Mucosa of descending colon (tissue), 3 donors: ENCODE measurements at regions not wholly inside any gene's neighbourhood (a gene's known extent, or its start where the extent isn't known, plus 50 kb on each side); places are given as distances from the start of the nearest gene placed in this dataset.
"Not testable (repeated sequence)": the region's sequence is repeated elsewhere in the genome, so short reads cannot be mapped to it uniquely, and the experiment has no call there.

Experiments
- ATAC-seq: fragments of 200-7000 bp; cut with Tn5 transposase; one replicate; pipeline ENCODE4 v1.9.1; 2020; ENCODE audit warnings: mild to moderate bottlenecking, moderate library complexity
- DNase-seq, 3 donors: peaks; one replicate each; pipeline ENCODE4 v3.0.0-alpha.2; 2020
- H3K36me3 ChIP-seq: fragments of 200-600 bp; one replicate; pipeline ENCODE4 v1.8.0; 2021; ENCODE audit warnings: low read depth, mild to moderate bottlenecking
- H3K4me1 ChIP-seq: fragments of 200-600 bp; one replicate; pipeline ENCODE4 v1.8.0; 2021; ENCODE audit warnings: low read depth, mild to moderate bottlenecking
- H3K4me3 ChIP-seq: fragments of 200-600 bp; one replicate; pipeline ENCODE4 v1.8.0; 2021; ENCODE audit warnings: mild to moderate bottlenecking
- H3K9me3 ChIP-seq: fragments of 200-600 bp; one replicate; pipeline ENCODE4 v1.8.0; 2021; ENCODE audit warnings: mild to moderate bottlenecking
- intact Hi-C, 2 donors: fragments of 100-400 bp; cut with DNase I in 1 of 2; cut with micrococcal nuclease in 1 of 2; formaldehyde crosslinking; loops; one replicate each; pipeline versions ENCODE4 v1.11.0 to v1.11.1; 2022; cut with DNase I, micrococcal nuclease
- TF ChIP-seq, protein P1 (sequence below): fragments of 200-600 bp; IDR thresholded peaks from one replicate; pipeline ENCODE4 v1.8.0; 2022; ENCODE audit warnings: antibody characterized with exemption, mild to moderate bottlenecking
- donor health status: DM: no; HTN: no; CAD: no; lungs with moderate emphysema.
- donor health status: DM: no; HTN: no; CAD: no.
- donor health status: DM: no; HTN: yes; CAD: no.

DNA sequence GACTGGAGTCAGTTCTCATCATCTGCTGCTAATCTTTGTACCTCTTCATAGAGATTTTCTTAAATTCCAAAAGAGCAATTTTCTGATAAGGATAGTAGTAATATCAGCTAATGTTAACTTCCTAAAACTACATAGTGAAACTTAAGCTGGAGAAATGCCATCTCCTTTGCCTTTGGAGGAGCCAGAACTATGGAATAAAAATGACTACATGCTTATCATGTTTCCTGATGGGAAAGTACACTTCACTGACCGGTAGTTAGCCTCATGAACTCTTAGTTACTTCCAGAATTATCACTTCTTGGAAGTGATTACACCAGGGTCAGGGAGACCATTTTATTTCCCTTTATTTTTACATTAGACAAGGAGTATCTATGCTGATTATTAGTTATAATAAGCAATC is 1222.1 kb upstream of the TMEM132C start:
- H3K9me3 ChIP-seq, result no peaks in the 10 kb centered on the region
- no peaks in the 10 kb centered on the region for H3K36me3 ChIP-seq
- no peaks in the 10 kb centered on the region for H3K4me1 ChIP-seq
- DNase-seq (no peak), ATAC-seq (no peak)
- TF ChIP-seq, protein P1, sequence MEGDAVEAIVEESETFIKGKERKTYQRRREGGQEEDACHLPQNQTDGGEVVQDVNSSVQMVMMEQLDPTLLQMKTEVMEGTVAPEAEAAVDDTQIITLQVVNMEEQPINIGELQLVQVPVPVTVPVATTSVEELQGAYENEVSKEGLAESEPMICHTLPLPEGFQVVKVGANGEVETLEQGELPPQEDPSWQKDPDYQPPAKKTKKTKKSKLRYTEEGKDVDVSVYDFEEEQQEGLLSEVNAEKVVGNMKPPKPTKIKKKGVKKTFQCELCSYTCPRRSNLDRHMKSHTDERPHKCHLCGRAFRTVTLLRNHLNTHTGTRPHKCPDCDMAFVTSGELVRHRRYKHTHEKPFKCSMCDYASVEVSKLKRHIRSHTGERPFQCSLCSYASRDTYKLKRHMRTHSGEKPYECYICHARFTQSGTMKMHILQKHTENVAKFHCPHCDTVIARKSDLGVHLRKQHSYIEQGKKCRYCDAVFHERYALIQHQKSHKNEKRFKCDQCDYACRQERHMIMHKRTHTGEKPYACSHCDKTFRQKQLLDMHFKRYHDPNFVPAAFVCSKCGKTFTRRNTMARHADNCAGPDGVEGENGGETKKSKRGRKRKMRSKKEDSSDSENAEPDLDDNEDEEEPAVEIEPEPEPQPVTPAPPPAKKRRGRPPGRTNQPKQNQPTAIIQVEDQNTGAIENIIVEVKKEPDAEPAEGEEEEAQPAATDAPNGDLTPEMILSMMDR, result no peak
- intact Hi-C loops, result no loop called here
- H3K4me3 ChIP-seq, result no peak overlapping the region

DNA sequence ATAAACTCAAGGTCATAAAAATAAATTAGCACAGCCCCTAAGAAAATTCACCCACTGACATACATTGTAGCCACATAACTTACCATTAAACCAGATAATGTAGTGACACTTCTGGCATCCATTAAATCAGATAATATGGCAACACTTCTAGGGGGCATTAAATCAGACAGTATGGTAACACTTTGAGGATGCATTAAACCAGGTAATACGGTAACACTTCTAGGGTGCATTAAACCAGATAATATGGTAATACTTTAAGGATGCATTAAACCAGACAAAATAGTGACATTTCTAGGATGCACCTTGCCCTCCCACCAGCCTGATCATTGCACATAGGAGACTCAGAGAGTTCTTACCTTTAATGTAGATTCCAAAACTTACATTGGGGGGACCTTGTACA is 1220.5 kb upstream of the TMEM132C start:
- H3K9me3 ChIP-seq, result no peaks in the 10 kb centered on the region

DNA sequence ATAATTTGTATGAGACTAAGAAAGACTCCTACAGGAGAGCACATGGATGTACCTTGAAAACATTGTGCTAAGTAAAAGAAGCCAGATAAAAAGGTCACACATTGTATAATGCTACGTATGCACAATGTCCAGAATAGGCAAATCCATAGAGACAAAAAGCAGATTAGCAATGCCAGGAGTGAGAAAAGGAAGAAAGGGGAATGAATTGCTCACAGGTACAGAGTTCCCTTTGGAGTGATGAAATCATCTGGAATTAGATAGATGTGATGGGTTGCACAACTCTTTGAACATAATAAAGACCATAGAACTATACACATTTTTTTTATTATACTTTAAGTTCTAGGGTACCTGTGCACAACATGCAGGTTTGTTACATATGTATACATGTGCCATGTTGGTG is 1218.9 kb upstream of the TMEM132C start:
- no peak overlapping the region for H3K4me3 ChIP-seq
- no peaks in the 10 kb centered on the region for H3K36me3 ChIP-seq
- H3K4me1 ChIP-seq, result no peaks in the 10 kb centered on the region
- intact Hi-C loops, result no loop called here
- TF ChIP-seq, protein P1, result no peak
- H3K9me3 ChIP-seq, result no peaks in the 10 kb centered on the region
- ATAC-seq (no peak), DNase-seq (no peak)

More for the DNA sequence above, 1220.5 kb upstream of the TMEM132C start:
- no peak for ATAC-seq
- DNase-seq, result no peak
- TF ChIP-seq, protein P1, result no peak
- Histone ChIP-seq H3K36me3 (no peaks in the 10 kb centered on the region), H3K4me3 (no peak overlapping the region), H3K4me1 (no peaks in the 10 kb centered on the region)
- intact Hi-C loops, result no loop called here

DNA sequence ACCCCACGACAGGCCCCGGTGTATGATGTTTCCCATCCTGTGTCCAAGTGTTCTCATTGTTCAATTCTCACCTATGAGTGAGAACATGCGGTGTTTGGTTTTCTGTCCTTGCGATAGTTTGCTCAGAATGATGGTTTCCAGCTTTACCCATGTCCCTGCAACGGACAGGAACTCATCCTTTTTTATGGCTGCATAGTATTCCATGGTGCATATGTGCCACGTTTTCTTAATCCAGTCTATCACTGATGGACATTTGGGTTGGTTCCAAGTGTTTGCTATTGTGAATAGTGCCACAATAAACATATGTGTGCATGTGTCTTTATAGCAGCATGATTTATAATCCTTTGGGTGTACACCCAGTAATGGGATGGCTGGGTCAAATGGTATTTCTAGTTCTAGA is 1218.4 kb upstream of the TMEM132C start:
- ATAC-seq, H3K4me3 ChIP-seq, H3K4me1 ChIP-seq, intact Hi-C loops, H3K36me3 ChIP-seq, DNase-seq, H3K9me3 ChIP-seq: not testable (repeated sequence)

DNA sequence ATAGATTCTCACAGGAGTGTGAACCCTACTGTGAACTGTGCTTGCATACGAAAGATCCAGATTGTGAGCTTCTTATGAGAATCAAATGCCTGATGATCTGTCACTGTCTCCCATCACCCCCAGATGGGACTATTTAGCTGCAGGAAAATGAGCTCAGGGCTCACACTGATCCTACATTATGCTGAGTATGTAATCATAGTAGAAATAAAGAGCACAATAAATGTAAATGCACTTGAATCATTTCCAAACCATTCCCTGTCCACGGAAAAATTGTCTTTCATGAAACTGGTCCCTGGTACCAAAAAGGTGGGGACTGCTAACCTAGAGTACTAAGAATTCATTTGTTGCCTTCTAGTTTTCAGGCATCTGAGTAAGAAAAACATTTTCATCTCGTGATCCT is 1215.8 kb upstream of the TMEM132C start:
- Histone ChIP-seq H3K9me3 (no peaks in the 10 kb centered on the region), H3K4me3 (no peak overlapping the region), H3K4me1 (no peaks in the 10 kb centered on the region), H3K36me3 (no peaks in the 10 kb centered on the region)
- ATAC-seq (no peak), DNase-seq (no peak)
- intact Hi-C loops, result no loop called here
- TF ChIP-seq, protein P1, result no peak

DNA sequence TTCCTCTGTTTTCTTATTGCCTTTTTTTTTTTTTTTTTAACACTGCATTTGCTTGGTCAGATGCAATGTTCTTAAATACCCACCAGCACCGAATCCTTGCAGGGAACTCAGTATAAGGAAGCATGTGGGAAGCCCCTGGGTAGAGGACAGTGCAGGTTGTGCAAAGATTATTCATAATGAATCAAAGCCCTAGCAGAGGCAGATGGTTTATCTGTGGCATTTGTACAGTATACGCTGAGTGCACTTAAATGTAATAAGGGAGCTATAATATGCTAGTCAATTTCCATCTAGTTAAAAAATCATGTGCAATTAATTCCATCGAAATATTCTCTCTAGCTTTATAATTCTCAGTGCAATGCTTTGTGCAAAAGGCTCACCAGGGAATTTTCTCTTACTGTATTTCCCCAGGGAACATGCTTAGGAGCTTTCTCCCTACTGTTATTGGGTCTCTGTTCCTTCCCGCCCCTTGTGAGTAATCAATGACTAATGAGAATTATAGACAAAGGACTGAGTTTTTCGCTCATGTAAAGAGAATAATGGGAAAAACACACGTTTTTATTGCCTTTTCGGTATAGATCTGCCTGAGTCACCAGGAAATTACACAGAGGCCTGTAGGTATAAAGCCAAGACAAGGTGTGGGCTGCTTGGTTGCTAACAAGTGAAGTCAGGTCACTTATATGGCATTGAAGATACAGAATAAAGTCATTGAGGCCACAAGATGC is 1214.3 kb upstream of the TMEM132C start:
- no peak for DNase-seq
- no peaks in the 10 kb centered on the region for H3K4me1 ChIP-seq
- H3K36me3 ChIP-seq, result no peaks in the 10 kb centered on the region
- H3K4me3 ChIP-seq, result no peak overlapping the region
- peak; percentile 51 for ATAC-seq
- H3K9me3 ChIP-seq, result no peaks in the 10 kb centered on the region
- TF ChIP-seq, protein P1, result no peak
- intact Hi-C loops, result no loop called here
